Panc1 (cell line): ENCODE measurements at regions not wholly inside any gene's neighbourhood (a gene's known extent, or its start where the extent isn't known, plus 50 kb on each side); places are given as distances from the start of the nearest gene placed in this dataset.

Source experiments
- ATAC-seq: fragments of 200-7000 bp; cut with Tn5 transposase; 2 replicates; pipeline ENCODE4 v1.9.1; 2020; ENCODE audit warnings: mild to moderate bottlenecking, moderate library complexity
- BruUV-seq: library from RNA; stranded (reverse); fragments of 400-500 nt; replicated peaks from 2 replicates; lab custom pipeline; 2021; lab: Mats Ljungman, UMichigan
- CTCF ChIA-PET: fragments of 300-600 bp; sonication (Branson Sonifier 250); formaldehyde crosslinking; loops from one replicate; lab custom pipeline; 2022; ENCODE audit warnings: antibody characterized with exemption; lab: Charles Lee
- POLR2A ChIA-PET: fragments of 300-600 bp; sonication (Branson Sonifier 250); formaldehyde crosslinking; loops from one replicate; lab custom pipeline; 2022; ENCODE audit warnings: antibody characterized with exemption; lab: Charles Lee
- DNase-seq: peaks from one replicate; pipeline ENCODE4 v3.0.0-alpha.2; 2010; ENCODE audit warnings: low read depth, low spot score
- H3K27ac ChIP-seq: 2 replicates; pipeline ENCODE4 v1.5.1; 2011; ENCODE audit warnings: mild to moderate bottlenecking, low read length, inconsistent platforms
- H3K27me3 ChIP-seq: fragments of 200-500 bp; sonication (Bioruptor generic); 2 replicates; pipeline ENCODE4 v1.6.0; 2014; ENCODE audit warnings: low read length, inconsistent platforms; ENCODE audit not compliant: control insufficient read depth, insufficient read depth
- H3K36me3 ChIP-seq: fragments of 200-500 bp; sonication (Bioruptor generic); 2 replicates; pipeline ENCODE4 v1.5.1; 2014; ENCODE audit warnings: inconsistent platforms, mild to moderate bottlenecking, low read length, moderate library complexity; ENCODE audit not compliant: control insufficient read depth, insufficient read depth
- H3K4me1 ChIP-seq: 2 replicates; pipeline ENCODE4 v1.5.1; 2011; ENCODE audit warnings: inconsistent platforms, mild to moderate bottlenecking, low read length, moderate library complexity; ENCODE audit not compliant: control insufficient read depth, insufficient read depth
- H3K4me3 ChIP-seq, 2 experiments: 2 replicates each; pipeline ENCODE4 v1.5.1; 2011 to 2012; ENCODE audit warnings: low read depth in 2 of 2, low read length in 2 of 2, mild to moderate bottlenecking in 2 of 2, inconsistent platforms in 1 of 2, moderate library complexity in 1 of 2
- H3K9me3 ChIP-seq: fragments of 200-500 bp; sonication (Bioruptor generic); 2 replicates; pipeline ENCODE4 v1.5.1; 2014; ENCODE audit warnings: low read depth, mild to moderate bottlenecking, inconsistent platforms, low read length, moderate library complexity; ENCODE audit not compliant: control insufficient read depth, insufficient read depth
- POLR2AphosphoS5 ChIP-seq: IDR thresholded peaks from 2 replicates; pipeline ENCODE4 v1.6.1; 2012; ENCODE audit warnings: mild to moderate bottlenecking, low read depth, low read length, moderate library complexity
- SIN3A ChIP-seq: IDR thresholded peaks from 2 replicates; pipeline ENCODE4 v1.6.1; 2012; ENCODE audit warnings: low read depth, mild to moderate bottlenecking, low read length, moderate library complexity, borderline replicate concordance; ENCODE audit not compliant: insufficient read depth
- TCF7L2 ChIP-seq: IDR thresholded peaks from 2 replicates; pipeline ENCODE4 v1.6.1; 2011; ENCODE audit warnings: mild to moderate bottlenecking, low read depth, low read length, inconsistent platforms
- in situ Hi-C: cut with HindIII; loops from 2 replicates; pipeline ENCODE4 v1.10.0; 2016; ENCODE audit warnings: low sequenced_read_pairs, low pct_unique_long_range_greater_than_20kb
- intact Hi-C: fragments of 100-400 bp; cut with micrococcal nuclease; formaldehyde crosslinking; loops from one replicate; pipeline ENCODE4 v1.10.0; 2022; ENCODE audit not compliant: unreplicated experiment
- TF ChIP-seq, protein P1 (sequence below): fragments of 450-650 bp; IDR thresholded peaks from 2 replicates; pipeline ENCODE4 v1.5.1; 2017; ENCODE audit warnings: mild to moderate bottlenecking
- TF ChIP-seq, protein P2 (sequence below), 2 experiments: IDR thresholded peaks; 2 replicates each; pipeline ENCODE4 v1.6.1; 2011 to 2012; ENCODE audit warnings: low read depth in 2 of 2, control low read depth in 1 of 2, low read length in 1 of 2, mild to moderate bottlenecking in 1 of 2, moderate library complexity in 1 of 2; ENCODE audit not compliant: insufficient read depth in 1 of 2

DNA sequence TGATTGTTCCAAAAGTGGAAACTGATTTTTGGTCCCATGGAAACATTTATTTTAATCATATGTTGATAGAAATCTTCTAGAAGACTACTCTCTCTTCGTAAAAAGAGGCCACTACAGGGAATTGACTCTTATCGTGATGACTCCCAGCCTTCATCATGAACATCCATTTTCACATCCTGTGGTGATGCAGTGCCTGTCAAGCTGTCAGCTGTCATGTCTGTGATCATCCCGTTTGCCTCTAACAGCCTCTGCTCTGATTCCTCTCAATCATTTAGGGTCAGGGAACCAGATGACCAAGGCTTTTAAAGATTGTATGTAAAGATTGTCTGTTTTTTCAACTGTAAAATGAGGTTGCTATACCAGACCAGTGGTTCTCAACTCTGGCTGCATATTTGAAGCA is 419.0 kb upstream of the MGAT4C start:
- intact Hi-C loops (no loop called here), in situ Hi-C loops (no loop called here)
- Histone ChIP-seq H3K4me3 (no peak overlapping the region), H3K27ac (no peak overlapping the region), H3K4me1 (no peaks in the 10 kb centered on the region), H3K9me3 (no peaks in the 10 kb centered on the region), H3K36me3 (no peaks in the 10 kb centered on the region), H3K27me3 (no peaks in the 10 kb centered on the region)
- ChIA-PET POLR2A (no interaction called here), CTCF (no interaction called here)
- no peak for ATAC-seq
- no TSS peak for BruUV-seq
- TF ChIP-seq TCF7L2 = no peak
- no peak for TF ChIP-seq SIN3A
- no peak for TF ChIP-seq POLR2AphosphoS5
- TF ChIP-seq, protein P1, sequence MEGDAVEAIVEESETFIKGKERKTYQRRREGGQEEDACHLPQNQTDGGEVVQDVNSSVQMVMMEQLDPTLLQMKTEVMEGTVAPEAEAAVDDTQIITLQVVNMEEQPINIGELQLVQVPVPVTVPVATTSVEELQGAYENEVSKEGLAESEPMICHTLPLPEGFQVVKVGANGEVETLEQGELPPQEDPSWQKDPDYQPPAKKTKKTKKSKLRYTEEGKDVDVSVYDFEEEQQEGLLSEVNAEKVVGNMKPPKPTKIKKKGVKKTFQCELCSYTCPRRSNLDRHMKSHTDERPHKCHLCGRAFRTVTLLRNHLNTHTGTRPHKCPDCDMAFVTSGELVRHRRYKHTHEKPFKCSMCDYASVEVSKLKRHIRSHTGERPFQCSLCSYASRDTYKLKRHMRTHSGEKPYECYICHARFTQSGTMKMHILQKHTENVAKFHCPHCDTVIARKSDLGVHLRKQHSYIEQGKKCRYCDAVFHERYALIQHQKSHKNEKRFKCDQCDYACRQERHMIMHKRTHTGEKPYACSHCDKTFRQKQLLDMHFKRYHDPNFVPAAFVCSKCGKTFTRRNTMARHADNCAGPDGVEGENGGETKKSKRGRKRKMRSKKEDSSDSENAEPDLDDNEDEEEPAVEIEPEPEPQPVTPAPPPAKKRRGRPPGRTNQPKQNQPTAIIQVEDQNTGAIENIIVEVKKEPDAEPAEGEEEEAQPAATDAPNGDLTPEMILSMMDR = no peak
- TF ChIP-seq, protein P2, sequence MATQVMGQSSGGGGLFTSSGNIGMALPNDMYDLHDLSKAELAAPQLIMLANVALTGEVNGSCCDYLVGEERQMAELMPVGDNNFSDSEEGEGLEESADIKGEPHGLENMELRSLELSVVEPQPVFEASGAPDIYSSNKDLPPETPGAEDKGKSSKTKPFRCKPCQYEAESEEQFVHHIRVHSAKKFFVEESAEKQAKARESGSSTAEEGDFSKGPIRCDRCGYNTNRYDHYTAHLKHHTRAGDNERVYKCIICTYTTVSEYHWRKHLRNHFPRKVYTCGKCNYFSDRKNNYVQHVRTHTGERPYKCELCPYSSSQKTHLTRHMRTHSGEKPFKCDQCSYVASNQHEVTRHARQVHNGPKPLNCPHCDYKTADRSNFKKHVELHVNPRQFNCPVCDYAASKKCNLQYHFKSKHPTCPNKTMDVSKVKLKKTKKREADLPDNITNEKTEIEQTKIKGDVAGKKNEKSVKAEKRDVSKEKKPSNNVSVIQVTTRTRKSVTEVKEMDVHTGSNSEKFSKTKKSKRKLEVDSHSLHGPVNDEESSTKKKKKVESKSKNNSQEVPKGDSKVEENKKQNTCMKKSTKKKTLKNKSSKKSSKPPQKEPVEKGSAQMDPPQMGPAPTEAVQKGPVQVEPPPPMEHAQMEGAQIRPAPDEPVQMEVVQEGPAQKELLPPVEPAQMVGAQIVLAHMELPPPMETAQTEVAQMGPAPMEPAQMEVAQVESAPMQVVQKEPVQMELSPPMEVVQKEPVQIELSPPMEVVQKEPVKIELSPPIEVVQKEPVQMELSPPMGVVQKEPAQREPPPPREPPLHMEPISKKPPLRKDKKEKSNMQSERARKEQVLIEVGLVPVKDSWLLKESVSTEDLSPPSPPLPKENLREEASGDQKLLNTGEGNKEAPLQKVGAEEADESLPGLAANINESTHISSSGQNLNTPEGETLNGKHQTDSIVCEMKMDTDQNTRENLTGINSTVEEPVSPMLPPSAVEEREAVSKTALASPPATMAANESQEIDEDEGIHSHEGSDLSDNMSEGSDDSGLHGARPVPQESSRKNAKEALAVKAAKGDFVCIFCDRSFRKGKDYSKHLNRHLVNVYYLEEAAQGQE (IDR thresholded peaks at IDR 0.05; ENCODE audit: insufficient read depth in 1 of 2, low read depth in 2 of 2, low read length in 1 of 2) = no peak
- no peak for DNase-seq

DNA sequence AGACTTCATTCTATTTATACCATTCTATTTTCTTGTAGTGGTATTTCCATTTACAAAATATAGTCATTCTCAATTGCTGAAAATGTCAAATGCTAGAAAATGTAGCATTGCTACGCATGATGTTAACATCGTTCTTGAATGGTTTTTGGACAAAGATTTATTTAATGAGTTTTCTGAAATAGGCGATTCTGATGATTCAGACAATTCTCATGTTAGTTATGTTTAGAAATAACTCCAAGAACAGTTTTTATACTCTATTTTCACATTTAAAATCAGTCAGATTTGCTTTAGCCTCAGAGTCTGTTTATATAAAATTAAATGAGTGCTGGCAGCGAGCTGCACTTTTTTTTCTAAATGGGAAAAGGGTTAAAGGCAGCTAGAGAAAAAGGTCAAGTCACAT is 414.8 kb upstream of the MGAT4C start:
- DNase-seq (no peak), ATAC-seq (no peak)
- intact Hi-C loops (no loop called here), in situ Hi-C loops (no loop called here)
- POLR2A ChIA-PET = no interaction called here
- H3K27ac ChIP-seq = no peak overlapping the region
- no peaks in the 10 kb centered on the region for H3K36me3 ChIP-seq
- no peaks in the 10 kb centered on the region for H3K27me3 ChIP-seq
- CTCF ChIA-PET = no interaction called here
- TF ChIP-seq, protein P1 = no peak
- TF ChIP-seq SIN3A = no peak
- TF ChIP-seq, protein P2 (IDR thresholded peaks at IDR 0.05; ENCODE audit: insufficient read depth in 1 of 2, low read depth in 2 of 2, low read length in 1 of 2) = no peak
- TF ChIP-seq POLR2AphosphoS5 = no peak
- no peak for TF ChIP-seq TCF7L2
- no peak overlapping the region for H3K4me3 ChIP-seq
- H3K9me3 ChIP-seq = no peaks in the 10 kb centered on the region
- no TSS peak for BruUV-seq
- H3K4me1 ChIP-seq = no peaks in the 10 kb centered on the region
